Adrenal gland (tissue), 5 donors: ENCODE measurements at regions not wholly inside any gene's neighbourhood (a gene's known extent, or its start where the extent isn't known, plus 50 kb on each side); places are given as distances from the start of the nearest gene placed in this dataset.

ENCODE experiments used
- POLR2A ChIP-seq, 2 donors: fragments of 450-650 bp; IDR thresholded peaks; one replicate each; pipeline ENCODE4 v1.6.1; 2017; ENCODE audit warnings: antibody characterized with exemption in 2 of 2, mild to moderate bottlenecking in 2 of 2, moderate library complexity in 1 of 2
- TF ChIP-seq, protein P1 (sequence below), 6 experiments: fragments of 450-650 bp in 4 of 6; fragments of 200-600 bp in 2 of 6; sonication (generic) in 1 of 6; IDR thresholded peaks; 1 replicate in 5 of 6; 2 replicates in 1 of 6; pipeline versions ENCODE4 v1.5.1 to v1.8.0; 2016 to 2021; ENCODE audit warnings: antibody characterized with exemption in 6 of 6, mild to moderate bottlenecking in 2 of 6, moderate library complexity in 1 of 6
- donor health status: DM: no; HTN: no; CAD: no.

DNA sequence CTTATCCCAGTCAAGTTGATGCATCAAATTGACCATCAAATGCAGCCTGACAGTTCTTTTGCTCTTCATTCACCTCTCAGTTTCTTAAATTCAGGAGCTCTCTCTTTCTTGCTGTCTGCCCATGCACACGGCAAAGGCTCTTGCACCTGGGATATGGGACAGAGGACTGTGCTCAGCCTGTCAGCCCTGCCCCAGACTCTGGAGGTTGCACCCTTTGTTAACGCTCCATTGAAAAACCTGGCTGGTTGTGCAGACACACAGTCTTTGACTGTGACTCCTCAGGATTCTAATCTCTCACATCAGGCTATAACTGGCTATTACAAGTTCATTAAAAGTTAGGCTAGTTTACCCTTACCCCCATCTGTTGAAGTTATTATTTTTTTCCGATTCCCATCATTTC is 1032.5 kb downstream of the SOCS6 start:
- TF ChIP-seq, protein P1, sequence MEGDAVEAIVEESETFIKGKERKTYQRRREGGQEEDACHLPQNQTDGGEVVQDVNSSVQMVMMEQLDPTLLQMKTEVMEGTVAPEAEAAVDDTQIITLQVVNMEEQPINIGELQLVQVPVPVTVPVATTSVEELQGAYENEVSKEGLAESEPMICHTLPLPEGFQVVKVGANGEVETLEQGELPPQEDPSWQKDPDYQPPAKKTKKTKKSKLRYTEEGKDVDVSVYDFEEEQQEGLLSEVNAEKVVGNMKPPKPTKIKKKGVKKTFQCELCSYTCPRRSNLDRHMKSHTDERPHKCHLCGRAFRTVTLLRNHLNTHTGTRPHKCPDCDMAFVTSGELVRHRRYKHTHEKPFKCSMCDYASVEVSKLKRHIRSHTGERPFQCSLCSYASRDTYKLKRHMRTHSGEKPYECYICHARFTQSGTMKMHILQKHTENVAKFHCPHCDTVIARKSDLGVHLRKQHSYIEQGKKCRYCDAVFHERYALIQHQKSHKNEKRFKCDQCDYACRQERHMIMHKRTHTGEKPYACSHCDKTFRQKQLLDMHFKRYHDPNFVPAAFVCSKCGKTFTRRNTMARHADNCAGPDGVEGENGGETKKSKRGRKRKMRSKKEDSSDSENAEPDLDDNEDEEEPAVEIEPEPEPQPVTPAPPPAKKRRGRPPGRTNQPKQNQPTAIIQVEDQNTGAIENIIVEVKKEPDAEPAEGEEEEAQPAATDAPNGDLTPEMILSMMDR (IDR thresholded peaks at IDR 0.05), result no peak
- no peak for TF ChIP-seq POLR2A (IDR thresholded peaks at IDR 0.05)
